Uterus (tissue), 2 donors: ENCODE measurements at regions not wholly inside any gene's neighbourhood (a gene's known extent, or its start where the extent isn't known, plus 50 kb on each side); places are given as distances from the start of the nearest gene placed in this dataset.

Experiments
- POLR2A ChIP-seq, 2 donors: fragments of 450-650 bp; IDR thresholded peaks; one replicate each; pipeline ENCODE4 v1.6.1; 2016; ENCODE audit warnings: antibody characterized with exemption in 2 of 2, mild to moderate bottlenecking in 1 of 2, moderate library complexity in 1 of 2
- TF ChIP-seq, protein P1 (sequence below), 4 experiments: fragments of 200-600 bp in 2 of 4; fragments of 450-650 bp in 2 of 4; sonication (generic) in 2 of 4; IDR thresholded peaks; one replicate each; pipeline ENCODE4 v1.5.1; 2016 to 2019; ENCODE audit warnings: antibody characterized with exemption in 4 of 4, mild to moderate bottlenecking in 2 of 4, moderate library complexity in 1 of 4

DNA sequence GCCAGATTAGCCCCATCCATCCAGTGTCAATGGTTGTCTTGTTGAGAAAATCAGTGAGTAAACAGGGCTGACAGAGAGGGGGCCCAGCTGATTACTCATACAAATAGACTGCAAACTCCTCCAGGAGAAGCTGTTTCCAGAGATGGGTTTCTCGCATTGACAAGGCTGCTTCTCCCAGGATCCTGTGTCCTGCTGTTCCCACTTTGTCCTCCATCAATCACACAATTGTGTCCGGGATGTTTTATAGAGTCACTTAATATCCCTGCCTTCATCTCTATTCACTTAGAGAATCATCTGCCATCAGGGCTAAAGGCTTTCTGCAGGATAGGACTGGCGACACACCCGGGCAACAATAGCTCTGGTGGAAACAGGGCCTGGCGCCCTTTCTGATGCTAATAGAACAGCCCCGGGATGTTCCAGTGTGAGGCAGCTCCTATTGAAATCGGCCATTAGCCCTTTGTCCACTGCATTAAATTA lies 71.7 kb upstream of the TBCA start:
- TF ChIP-seq, protein P1, sequence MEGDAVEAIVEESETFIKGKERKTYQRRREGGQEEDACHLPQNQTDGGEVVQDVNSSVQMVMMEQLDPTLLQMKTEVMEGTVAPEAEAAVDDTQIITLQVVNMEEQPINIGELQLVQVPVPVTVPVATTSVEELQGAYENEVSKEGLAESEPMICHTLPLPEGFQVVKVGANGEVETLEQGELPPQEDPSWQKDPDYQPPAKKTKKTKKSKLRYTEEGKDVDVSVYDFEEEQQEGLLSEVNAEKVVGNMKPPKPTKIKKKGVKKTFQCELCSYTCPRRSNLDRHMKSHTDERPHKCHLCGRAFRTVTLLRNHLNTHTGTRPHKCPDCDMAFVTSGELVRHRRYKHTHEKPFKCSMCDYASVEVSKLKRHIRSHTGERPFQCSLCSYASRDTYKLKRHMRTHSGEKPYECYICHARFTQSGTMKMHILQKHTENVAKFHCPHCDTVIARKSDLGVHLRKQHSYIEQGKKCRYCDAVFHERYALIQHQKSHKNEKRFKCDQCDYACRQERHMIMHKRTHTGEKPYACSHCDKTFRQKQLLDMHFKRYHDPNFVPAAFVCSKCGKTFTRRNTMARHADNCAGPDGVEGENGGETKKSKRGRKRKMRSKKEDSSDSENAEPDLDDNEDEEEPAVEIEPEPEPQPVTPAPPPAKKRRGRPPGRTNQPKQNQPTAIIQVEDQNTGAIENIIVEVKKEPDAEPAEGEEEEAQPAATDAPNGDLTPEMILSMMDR (IDR thresholded peaks at IDR 0.05) = no peak
- TF ChIP-seq POLR2A (IDR thresholded peaks at IDR 0.05) = no peak
